ENCODE measurements at regions not wholly inside any gene's neighbourhood (a gene's known extent, or its start where the extent isn't known, plus 50 kb on each side); places are given as distances from the start of the nearest gene placed in this dataset.

DNA sequence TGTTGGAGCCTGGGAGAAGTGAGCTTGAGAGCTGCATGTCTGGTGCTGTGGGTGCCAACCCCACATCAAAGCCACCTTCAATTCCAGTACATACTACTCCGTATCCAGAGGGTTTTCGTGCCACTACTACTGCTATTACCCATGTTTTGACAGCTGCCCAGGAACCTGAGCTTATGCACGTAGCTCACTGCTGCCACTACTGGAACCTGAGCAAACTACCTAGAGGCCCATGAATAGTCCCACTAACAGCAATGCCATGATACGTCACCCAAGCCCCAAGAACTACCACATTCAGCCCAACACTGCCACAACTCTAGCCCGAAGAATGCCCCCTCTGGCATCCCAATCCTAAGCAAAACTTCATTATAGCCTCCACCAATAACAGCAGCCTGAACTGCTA, 215.2 kb upstream of the BCHE start:
- TF ChIP-seq, protein P1, sequence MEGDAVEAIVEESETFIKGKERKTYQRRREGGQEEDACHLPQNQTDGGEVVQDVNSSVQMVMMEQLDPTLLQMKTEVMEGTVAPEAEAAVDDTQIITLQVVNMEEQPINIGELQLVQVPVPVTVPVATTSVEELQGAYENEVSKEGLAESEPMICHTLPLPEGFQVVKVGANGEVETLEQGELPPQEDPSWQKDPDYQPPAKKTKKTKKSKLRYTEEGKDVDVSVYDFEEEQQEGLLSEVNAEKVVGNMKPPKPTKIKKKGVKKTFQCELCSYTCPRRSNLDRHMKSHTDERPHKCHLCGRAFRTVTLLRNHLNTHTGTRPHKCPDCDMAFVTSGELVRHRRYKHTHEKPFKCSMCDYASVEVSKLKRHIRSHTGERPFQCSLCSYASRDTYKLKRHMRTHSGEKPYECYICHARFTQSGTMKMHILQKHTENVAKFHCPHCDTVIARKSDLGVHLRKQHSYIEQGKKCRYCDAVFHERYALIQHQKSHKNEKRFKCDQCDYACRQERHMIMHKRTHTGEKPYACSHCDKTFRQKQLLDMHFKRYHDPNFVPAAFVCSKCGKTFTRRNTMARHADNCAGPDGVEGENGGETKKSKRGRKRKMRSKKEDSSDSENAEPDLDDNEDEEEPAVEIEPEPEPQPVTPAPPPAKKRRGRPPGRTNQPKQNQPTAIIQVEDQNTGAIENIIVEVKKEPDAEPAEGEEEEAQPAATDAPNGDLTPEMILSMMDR (conservative IDR thresholded peaks at IDR 0.05; ENCODE audit: low read depth, low read length): no peak
- no peak for TF ChIP-seq EZH2 (IDR thresholded peaks at IDR 0.05; ENCODE audit: borderline replicate concordance, low read depth, low read length, poor library complexity, severe bottlenecking)

Measured in A673 (cell line).